RWPE2 (cell line): ENCODE measurements at regions not wholly inside any gene's neighbourhood (a gene's known extent, or its start where the extent isn't known, plus 50 kb on each side); places are given as distances from the start of the nearest gene placed in this dataset.

Experiments
- ATAC-seq: fragments of 200-7000 bp; cut with Tn5 transposase; 3 replicates; pipeline ENCODE4 v1.9.1; 2021; ENCODE audit warnings: low read depth
- DNase-seq: peaks from one replicate; pipeline ENCODE4 v3.0.0-alpha.2; 2020; ENCODE audit warnings: low spot score
- H3K27ac ChIP-seq: fragments of 450-650 bp; 2 replicates; pipeline ENCODE4 v1.5.1; 2017; ENCODE audit warnings: mild to moderate bottlenecking; ENCODE audit not compliant: poor library complexity, severe bottlenecking
- H3K27me3 ChIP-seq: fragments of 250-450 bp; sonication (Bioruptor Pico); 2 replicates; pipeline ENCODE4 v1.5.1; 2021; ENCODE audit warnings: mild to moderate bottlenecking, moderate library complexity; ENCODE audit not compliant: insufficient read depth, poor library complexity, severe bottlenecking
- H3K36me3 ChIP-seq: fragments of 250-450 bp; sonication (Bioruptor Pico); 2 replicates; pipeline ENCODE4 v1.5.1; 2020; ENCODE audit warnings: low read depth, mild to moderate bottlenecking, moderate library complexity
- H3K4me1 ChIP-seq: fragments of 250-450 bp; sonication (Bioruptor Pico); 2 replicates; pipeline ENCODE4 v1.5.1; 2021; ENCODE audit warnings: mild to moderate bottlenecking, moderate library complexity; ENCODE audit not compliant: insufficient read depth, poor library complexity, severe bottlenecking
- H3K4me3 ChIP-seq: fragments of 250-450 bp; sonication (Bioruptor Pico); 2 replicates; pipeline ENCODE4 v1.5.1; 2021; ENCODE audit warnings: mild to moderate bottlenecking, moderate library complexity; ENCODE audit not compliant: severe bottlenecking
- H3K9me3 ChIP-seq: fragments of 250-450 bp; sonication (Bioruptor Pico); 2 replicates; pipeline ENCODE4 v1.5.1; 2021; ENCODE audit warnings: mild to moderate bottlenecking, moderate library complexity; ENCODE audit not compliant: severe bottlenecking
- TF ChIP-seq, protein P1 (sequence below): fragments of 450-650 bp; IDR thresholded peaks from one replicate; pipeline ENCODE4 v1.5.1; 2017; ENCODE audit warnings: mild to moderate bottlenecking, moderate library complexity; ENCODE audit not compliant: poor library complexity, severe bottlenecking

DNA sequence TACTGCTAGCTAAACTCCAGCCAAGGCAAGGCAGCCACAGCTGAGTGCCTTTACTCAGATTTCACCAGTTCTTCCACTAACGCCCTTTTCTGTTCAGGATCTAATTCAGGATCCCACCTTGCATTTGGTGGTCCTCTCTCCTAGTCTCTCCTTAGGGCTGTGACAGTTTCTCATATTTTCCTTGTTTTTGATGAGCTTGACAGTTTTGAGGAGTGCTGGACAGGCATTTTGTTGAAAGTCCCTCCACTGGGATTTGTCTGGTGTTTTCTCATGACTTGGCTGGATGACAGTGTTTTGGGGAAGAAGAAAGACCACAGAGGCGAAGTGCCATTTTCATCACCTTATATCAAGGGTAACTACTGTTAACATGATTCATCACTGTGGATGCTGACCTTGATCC, 162.3 kb upstream of the TSC22D1 start:
- Histone ChIP-seq H3K4me3 (no peak overlapping the region), H3K4me1 (no peaks in the 10 kb centered on the region), H3K27ac (no peak overlapping the region), H3K9me3 (no peaks in the 10 kb centered on the region), H3K27me3 (no peaks in the 10 kb centered on the region), H3K36me3 (no peaks in the 10 kb centered on the region)
- ATAC-seq = no peak
- TF ChIP-seq, protein P1, sequence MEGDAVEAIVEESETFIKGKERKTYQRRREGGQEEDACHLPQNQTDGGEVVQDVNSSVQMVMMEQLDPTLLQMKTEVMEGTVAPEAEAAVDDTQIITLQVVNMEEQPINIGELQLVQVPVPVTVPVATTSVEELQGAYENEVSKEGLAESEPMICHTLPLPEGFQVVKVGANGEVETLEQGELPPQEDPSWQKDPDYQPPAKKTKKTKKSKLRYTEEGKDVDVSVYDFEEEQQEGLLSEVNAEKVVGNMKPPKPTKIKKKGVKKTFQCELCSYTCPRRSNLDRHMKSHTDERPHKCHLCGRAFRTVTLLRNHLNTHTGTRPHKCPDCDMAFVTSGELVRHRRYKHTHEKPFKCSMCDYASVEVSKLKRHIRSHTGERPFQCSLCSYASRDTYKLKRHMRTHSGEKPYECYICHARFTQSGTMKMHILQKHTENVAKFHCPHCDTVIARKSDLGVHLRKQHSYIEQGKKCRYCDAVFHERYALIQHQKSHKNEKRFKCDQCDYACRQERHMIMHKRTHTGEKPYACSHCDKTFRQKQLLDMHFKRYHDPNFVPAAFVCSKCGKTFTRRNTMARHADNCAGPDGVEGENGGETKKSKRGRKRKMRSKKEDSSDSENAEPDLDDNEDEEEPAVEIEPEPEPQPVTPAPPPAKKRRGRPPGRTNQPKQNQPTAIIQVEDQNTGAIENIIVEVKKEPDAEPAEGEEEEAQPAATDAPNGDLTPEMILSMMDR = no peak
- no peak for DNase-seq

DNA sequence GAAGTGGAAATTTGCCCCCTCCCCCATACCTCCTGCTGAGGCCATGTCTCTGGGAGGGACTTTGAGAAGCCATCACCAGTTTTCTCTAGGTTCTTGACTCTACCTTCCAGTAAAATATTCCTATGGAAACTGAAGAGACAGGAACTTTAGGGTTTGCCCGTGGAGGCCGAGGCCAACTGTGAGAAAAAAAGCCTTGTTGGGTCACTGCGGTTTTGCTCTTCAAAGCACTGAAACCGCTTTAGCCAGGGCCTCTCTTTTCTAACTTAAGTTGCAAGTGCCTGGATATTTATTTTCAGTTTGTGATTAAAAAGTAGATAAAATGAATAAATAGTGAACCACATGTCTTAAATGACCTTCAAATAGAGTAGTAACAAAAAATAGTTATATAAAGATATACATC, 159.7 kb upstream of the TSC22D1 start:
- ATAC-seq (no peak), DNase-seq (no peak)
- H3K4me3 ChIP-seq = no peak overlapping the region
- no peaks in the 10 kb centered on the region for H3K36me3 ChIP-seq
- no peak overlapping the region for H3K27ac ChIP-seq
- H3K27me3 ChIP-seq = no peaks in the 10 kb centered on the region
- no peaks in the 10 kb centered on the region for H3K4me1 ChIP-seq
- no peaks in the 10 kb centered on the region for H3K9me3 ChIP-seq
- TF ChIP-seq, protein P1 = no peak

DNA sequence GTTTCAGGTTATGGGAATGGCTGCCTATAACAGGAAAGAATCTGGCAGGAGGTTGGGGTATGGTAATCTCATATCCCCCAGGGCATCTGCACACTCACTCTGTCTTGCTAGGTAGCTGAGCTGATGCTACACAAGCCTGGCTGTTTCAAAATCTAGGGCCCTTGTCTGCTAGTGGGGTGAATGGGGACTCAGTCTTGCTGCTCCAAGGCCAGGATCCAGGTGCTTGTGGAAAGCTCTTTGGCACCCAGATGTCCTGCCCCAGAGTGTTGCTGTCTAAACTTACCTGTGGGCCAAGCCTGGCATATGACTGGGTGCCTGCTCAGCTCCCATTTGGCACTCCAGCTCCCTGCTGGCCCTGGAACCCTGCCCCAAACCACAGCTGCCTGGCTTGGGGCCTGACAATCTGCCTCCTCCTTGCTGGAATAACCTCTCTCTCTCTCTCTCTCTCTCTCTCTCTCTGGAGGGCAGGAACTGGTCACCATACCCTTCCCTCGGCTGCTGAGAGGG, 158.1 kb upstream of the TSC22D1 start:
- no peak overlapping the region for H3K4me3 ChIP-seq
- H3K27ac ChIP-seq = no peak overlapping the region
- H3K27me3 ChIP-seq = no peaks in the 10 kb centered on the region
- no peaks in the 10 kb centered on the region for H3K4me1 ChIP-seq
- DNase-seq (no peak), ATAC-seq (peak; percentile 44)
- no peaks in the 10 kb centered on the region for H3K9me3 ChIP-seq
- TF ChIP-seq, protein P1 = no peak
- H3K36me3 ChIP-seq = no peaks in the 10 kb centered on the region

DNA sequence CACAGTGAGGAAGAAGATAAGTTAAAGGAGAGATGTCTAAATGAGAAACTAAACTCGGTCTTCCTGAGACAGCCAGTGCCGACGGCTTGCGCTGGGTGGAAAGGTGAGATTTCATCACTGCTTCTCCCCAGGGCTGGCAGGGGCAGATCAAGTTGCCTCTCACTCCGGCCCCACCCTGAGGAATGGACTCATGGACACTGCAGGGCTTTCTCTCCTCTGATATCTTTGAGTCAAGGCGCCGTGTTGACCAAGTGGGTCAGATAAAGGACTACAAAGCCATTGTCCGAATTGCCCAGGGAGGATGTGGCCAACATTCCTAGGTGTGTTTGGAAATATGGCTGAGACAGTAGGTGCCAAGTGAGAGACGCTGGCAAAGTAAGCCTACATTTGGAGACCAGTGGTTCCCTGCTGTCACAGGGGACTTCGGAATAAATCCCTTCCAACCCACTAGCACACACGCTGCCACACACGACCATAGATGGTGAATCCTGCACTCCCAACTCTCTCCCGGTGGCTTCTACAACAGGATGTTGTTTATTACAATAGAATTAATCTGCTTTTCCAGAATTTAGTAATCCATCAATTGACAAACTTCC, 156.5 kb upstream of the TSC22D1 start:
- H3K36me3 ChIP-seq = no peaks in the 10 kb centered on the region
- no peaks in the 10 kb centered on the region for H3K27me3 ChIP-seq
- TF ChIP-seq, protein P1 = no peak
- H3K4me3 ChIP-seq = no peak overlapping the region
- H3K9me3 ChIP-seq = no peaks in the 10 kb centered on the region
- no peak for ATAC-seq
- H3K4me1 ChIP-seq = no peaks in the 10 kb centered on the region
- no peak for DNase-seq
- no peak overlapping the region for H3K27ac ChIP-seq

DNA sequence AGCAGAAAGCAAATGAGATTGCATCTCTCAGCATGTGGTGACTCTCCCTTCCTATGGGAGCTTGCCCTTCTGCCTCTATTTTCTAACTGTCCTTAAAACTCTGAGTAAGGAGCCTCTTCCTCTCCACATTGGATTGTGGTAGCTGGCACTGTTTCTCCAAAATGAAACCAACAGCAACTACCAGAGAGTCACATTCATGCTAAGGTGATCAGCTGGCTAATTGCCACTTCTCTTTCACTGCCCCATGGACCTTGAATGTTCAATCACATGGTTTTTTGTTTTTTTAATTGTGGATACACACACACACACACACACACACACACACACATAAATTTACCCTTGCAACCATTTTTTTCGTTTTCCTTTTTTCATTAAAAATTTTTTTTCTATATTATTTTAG, 154.7 kb upstream of the TSC22D1 start:
- Histone ChIP-seq H3K9me3 (no peaks in the 10 kb centered on the region), H3K27ac (no peak overlapping the region), H3K27me3 (no peaks in the 10 kb centered on the region), H3K4me3 (no peak overlapping the region), H3K4me1 (peaks cover 11% of the 10 kb centered on the region), H3K36me3 (no peaks in the 10 kb centered on the region)
- DNase-seq = no peak
- TF ChIP-seq, protein P1 = no peak
- ATAC-seq = no peak
